ENCODE measurements at regions not wholly inside any gene's neighbourhood (a gene's known extent, or its start where the extent isn't known, plus 50 kb on each side); places are given as distances from the start of the nearest gene placed in this dataset.
"Not testable (repeated sequence)": the region's sequence is repeated elsewhere in the genome, so short reads cannot be mapped to it uniquely, and the experiment has no call there.

DNA sequence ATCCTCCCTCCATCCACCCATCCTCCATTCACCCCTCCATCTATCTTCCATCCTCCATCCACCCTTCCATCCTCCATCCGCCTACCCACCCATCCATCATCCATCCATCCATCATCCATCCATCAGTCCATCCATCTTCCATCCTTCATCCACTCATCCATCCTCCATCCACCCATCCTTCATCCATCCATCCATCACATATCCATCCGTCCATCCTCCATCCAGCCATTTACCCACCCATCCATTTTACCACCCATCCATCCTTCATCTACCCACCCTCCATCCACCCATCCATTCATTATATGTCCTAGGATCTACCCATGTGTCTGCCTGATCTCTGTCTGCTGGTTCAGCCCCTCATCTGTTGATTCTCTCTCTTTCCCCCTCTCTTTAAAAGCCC lies 58.9 kb downstream of the TMEM121 start:
- not testable (repeated sequence) for TF ChIP-seq YY1 (IDR thresholded peaks at IDR 0.05; ENCODE audit: insufficient read depth, insufficient read length); ZNF274 (IDR thresholded peaks at IDR 0.05; ENCODE audit: low read depth, low read length); SUZ12 (IDR thresholded peaks at IDR 0.05; ENCODE audit: extremely low read depth, insufficient read depth, insufficient read length)

All from NT2/D1 (cell line).